Psoas muscle (tissue), 7 donors: ENCODE measurements at regions not wholly inside any gene's neighbourhood (a gene's known extent, or its start where the extent isn't known, plus 50 kb on each side); places are given as distances from the start of the nearest gene placed in this dataset.

ENCODE experiments used
- ATAC-seq, 4 donors: fragments of 200-7000 bp; cut with Tn5 transposase; one replicate each; pipeline ENCODE4 v1.9.1; 2020; ENCODE audit warnings: moderate library complexity in 3 of 4, mild to moderate bottlenecking in 2 of 4
- DNase-seq, 2 donors: peaks; one replicate each; pipeline ENCODE4 v3.0.0-alpha.2; 2020
- H3K27ac ChIP-seq: fragments of 200-600 bp; one replicate; pipeline ENCODE4 v1.8.0; 2022
- H3K27me3 ChIP-seq, 3 donors: fragments of 200-600 bp in 1 of 3; one replicate each; pipeline versions ENCODE4 v1.6.1 to v1.8.0; 2013 to 2022; ENCODE audit warnings: low read length in 2 of 3, mild to moderate bottlenecking in 2 of 3, moderate library complexity in 1 of 3; ENCODE audit not compliant: insufficient read depth in 3 of 3
- H3K36me3 ChIP-seq, 2 donors: fragments of 200-600 bp in 1 of 2; one replicate each; pipeline versions ENCODE4 v1.6.1 to v1.8.0; 2013 to 2022; ENCODE audit warnings: low read depth in 1 of 2, mild to moderate bottlenecking in 1 of 2, moderate library complexity in 1 of 2; ENCODE audit not compliant: insufficient read depth in 1 of 2
- H3K4me1 ChIP-seq: fragments of 200-600 bp; one replicate; pipeline ENCODE4 v1.8.0; 2022
- H3K4me3 ChIP-seq: fragments of 200-600 bp; one replicate; pipeline ENCODE4 v1.8.0; 2022; ENCODE audit warnings: mild to moderate bottlenecking
- H3K9me3 ChIP-seq: fragments of 200-600 bp; one replicate; pipeline ENCODE4 v1.8.0; 2022
- WGBS, 3 donors: extraction: QIAGEN DNeasy Blood & Tissue Kit; methylation state at CpG; one replicate each; pipeline versions ENCODE4 v1.1.6 to v1.1.7; 2013; 5-methylcytosine and 5-hydroxymethylcytosine counted together
- intact Hi-C, 2 donors: fragments of 100-400 bp; cut with DNase I; formaldehyde crosslinking; loops; one replicate each; pipeline versions ENCODE4 v1.11.0 to v1.14.2; 2022
- TF ChIP-seq, protein P1 (sequence below): fragments of 200-600 bp; IDR thresholded peaks from one replicate; pipeline ENCODE4 v1.8.0; 2022; ENCODE audit warnings: antibody characterized with exemption
- donor health status: healthy with polysubstance abuse.
- donor health status: DM: no; HTN: no; CAD: no; lungs with moderate emphysema.
- donor health status: Bipolar disorder and iron deficiency.
- donor health status: healthy.
- donor health status: DM: yes; HTN: yes; CAD: no.
- donor health status: DM: no; HTN: no; CAD: no.
- donor health status: DM: yes; HTN: yes; CAD: no.

DNA sequence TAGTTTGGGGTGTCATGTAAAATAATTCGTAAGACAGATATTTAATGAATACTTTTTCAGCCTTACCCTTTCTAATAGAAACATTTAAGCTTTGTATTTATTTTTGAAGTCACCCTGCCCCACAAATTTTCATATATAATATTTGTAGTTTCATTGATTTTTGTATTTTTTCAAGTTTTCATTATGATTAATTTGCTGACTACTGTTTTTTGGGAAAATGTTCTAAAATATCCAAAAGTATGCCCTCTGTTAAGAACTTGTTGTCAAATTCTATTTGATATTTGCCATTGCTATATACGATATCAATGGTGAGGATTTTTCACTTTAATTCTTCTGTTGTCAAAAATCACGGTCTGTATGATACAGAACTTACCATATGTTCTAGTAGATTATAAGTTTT lies 793.9 kb upstream of the CITED2 start:
- H3K4me1 ChIP-seq, result no peaks in the 10 kb centered on the region
- DNase-seq, result no peak
- 90 to 93% (median 91%) methylated on average over 3 of the region's 3 CpGs for WGBS, 3 donors
- no peaks in the 10 kb centered on the region for H3K27me3 ChIP-seq
- intact Hi-C loops, result no loop called here
- no peak overlapping the region for H3K4me3 ChIP-seq
- no peaks in the 10 kb centered on the region for H3K36me3 ChIP-seq
- H3K27ac ChIP-seq, result no peak overlapping the region
- ATAC-seq, result no peak
- no peaks in the 10 kb centered on the region for H3K9me3 ChIP-seq
- TF ChIP-seq, protein P1, sequence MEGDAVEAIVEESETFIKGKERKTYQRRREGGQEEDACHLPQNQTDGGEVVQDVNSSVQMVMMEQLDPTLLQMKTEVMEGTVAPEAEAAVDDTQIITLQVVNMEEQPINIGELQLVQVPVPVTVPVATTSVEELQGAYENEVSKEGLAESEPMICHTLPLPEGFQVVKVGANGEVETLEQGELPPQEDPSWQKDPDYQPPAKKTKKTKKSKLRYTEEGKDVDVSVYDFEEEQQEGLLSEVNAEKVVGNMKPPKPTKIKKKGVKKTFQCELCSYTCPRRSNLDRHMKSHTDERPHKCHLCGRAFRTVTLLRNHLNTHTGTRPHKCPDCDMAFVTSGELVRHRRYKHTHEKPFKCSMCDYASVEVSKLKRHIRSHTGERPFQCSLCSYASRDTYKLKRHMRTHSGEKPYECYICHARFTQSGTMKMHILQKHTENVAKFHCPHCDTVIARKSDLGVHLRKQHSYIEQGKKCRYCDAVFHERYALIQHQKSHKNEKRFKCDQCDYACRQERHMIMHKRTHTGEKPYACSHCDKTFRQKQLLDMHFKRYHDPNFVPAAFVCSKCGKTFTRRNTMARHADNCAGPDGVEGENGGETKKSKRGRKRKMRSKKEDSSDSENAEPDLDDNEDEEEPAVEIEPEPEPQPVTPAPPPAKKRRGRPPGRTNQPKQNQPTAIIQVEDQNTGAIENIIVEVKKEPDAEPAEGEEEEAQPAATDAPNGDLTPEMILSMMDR, result no peak

DNA sequence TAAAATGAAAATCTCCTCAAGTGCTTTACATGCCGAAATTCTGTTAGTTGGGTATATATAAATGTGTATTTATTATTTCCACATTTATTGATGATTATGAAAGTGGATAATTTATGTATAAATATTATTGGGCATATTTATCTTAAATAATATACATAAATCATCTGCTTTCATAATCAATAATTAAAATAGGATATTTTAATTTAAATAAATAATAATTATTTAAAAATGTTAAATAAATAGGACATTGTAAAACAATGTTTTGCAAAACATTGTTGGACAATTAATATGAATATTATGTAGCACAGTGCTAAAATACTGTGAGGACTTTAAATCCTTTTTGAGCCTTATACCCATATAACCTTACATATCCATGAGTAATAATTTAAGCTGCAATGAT lies 786.5 kb upstream of the CITED2 start:
- no peaks in the 10 kb centered on the region for H3K9me3 ChIP-seq
- WGBS, 3 donors, result 87 to 93% (median 92%) methylated on average over 1 of the region's 1 CpG

DNA sequence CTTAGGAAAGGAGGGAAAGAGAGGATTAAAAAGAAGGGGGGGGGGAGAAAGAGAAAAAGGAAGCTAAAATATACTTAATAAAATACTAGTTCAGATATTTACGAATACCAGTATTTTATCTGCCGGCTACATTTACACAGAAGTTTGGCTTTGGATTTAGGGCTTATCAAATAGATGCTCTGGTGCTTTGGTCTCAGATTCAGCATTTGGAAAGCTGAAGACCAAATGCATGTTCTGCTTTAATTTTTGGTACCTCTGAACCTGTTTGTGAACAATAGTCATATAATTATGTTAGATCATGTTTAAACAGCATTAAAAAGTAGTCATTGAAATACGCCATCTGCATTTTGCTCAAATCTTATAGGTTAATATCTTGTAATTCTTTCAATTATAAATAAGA lies 786.0 kb upstream of the CITED2 start:
- H3K9me3 ChIP-seq, result no peaks in the 10 kb centered on the region
- H3K27me3 ChIP-seq, result no peaks in the 10 kb centered on the region
- H3K4me3 ChIP-seq, result no peak overlapping the region
- no peaks in the 10 kb centered on the region for H3K4me1 ChIP-seq
- DNase-seq (no peak), ATAC-seq (no peak)
- no peak overlapping the region for H3K27ac ChIP-seq
- TF ChIP-seq, protein P1, result no peak
- intact Hi-C loops, result no loop called here
- H3K36me3 ChIP-seq, result no peaks in the 10 kb centered on the region
- 81 to 96% (median 93%) methylated on average over 3 of the region's 3 CpGs for WGBS, 3 donors

More for the DNA sequence above, 786.5 kb upstream of the CITED2 start:
- DNase-seq (no peak), ATAC-seq (no peak)
- Histone ChIP-seq H3K4me1 (no peaks in the 10 kb centered on the region), H3K27me3 (no peaks in the 10 kb centered on the region), H3K4me3 (no peak overlapping the region), H3K36me3 (no peaks in the 10 kb centered on the region), H3K27ac (no peak overlapping the region)
- TF ChIP-seq, protein P1, result no peak
- intact Hi-C loops, result no loop called here

DNA sequence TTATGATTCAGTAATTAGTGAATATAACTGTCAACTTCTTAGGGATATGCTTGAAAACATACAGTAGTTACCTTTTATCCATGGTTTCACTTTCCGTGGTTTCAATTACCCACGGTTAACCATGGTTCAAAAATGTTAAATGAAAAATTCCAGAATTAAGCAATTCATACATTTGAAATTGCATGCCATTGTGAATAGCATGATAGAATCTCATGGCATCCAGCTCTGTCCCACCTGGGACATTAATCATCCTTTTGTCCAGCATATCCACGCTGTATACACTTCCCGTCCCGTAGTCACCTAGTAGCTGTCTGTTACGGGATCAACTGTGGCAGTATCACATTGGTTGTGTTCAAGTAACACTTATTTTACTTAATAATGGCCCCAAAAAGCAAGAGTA lies 781.7 kb upstream of the CITED2 start:
- intact Hi-C loops, result no loop called here
- ATAC-seq (no peak), DNase-seq (no peak)
- TF ChIP-seq, protein P1, result no peak
- Histone ChIP-seq H3K36me3 (no peaks in the 10 kb centered on the region), H3K4me1 (no peaks in the 10 kb centered on the region), H3K9me3 (peaks cover 8% of the 10 kb centered on the region), H3K4me3 (no peak overlapping the region), H3K27ac (no peak overlapping the region), H3K27me3 (no peaks in the 10 kb centered on the region)
- WGBS, 3 donors, result 87 to 89% (median 87%) methylated on average over 6 of the region's 6 CpGs

DNA sequence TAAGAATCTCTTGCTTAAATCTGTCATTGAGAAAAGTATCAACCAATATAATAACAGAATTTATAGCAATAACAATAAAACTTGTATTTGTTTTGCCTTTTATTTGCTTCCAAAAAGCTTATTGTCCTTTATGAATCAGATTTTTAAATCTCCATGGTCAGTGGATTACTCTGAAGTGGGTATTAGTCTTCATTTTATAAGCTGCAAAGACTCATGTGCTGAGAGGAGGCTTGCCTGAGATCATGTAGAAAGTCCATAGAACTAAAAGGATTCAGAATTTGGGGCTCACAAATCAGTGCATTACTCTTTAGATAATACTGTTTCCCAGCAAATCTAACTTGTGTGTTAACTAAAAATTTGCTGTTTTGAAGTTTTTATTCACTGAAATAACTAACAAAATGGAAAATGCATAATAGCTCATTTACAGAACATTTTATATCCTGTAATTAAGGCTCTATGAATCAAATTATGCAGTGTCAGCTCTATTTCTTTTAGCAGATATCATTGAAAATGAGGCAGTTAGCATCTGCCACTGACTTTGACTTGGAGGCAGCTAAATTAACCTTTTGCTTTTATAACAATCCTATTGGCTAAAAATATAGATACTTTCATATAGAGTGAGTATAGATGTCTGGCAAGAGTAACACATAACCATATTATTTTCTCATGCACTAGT lies 781.1 kb upstream of the CITED2 start:
- H3K4me1 ChIP-seq, result no peaks in the 10 kb centered on the region
- TF ChIP-seq, protein P1, result no peak
- H3K4me3 ChIP-seq, result no peak overlapping the region
- H3K27ac ChIP-seq, result no peak overlapping the region
- ATAC-seq, result no peak
- intact Hi-C loops, result no loop called here
- no peaks in the 10 kb centered on the region for H3K36me3 ChIP-seq
- H3K9me3 ChIP-seq, result peaks cover 8% of the 10 kb centered on the region
- no peaks in the 10 kb centered on the region for H3K27me3 ChIP-seq
- no peak for DNase-seq
